CD4-positive, alpha-beta T cell (primary cell): ENCODE measurements at regions not wholly inside any gene's neighbourhood (a gene's known extent, or its start where the extent isn't known, plus 50 kb on each side); places are given as distances from the start of the nearest gene placed in this dataset.

ENCODE experiments used
- ATAC-seq: fragments of 200-7000 bp; cut with Tn5 transposase; one replicate; pipeline ENCODE4 v1.10.0; 2022; ENCODE audit warnings: mild to moderate bottlenecking; ENCODE audit not compliant: poor library complexity
- CTCF ChIA-PET: fragments of 350-600 bp; sonication (Branson Sonifier 250); formaldehyde crosslinking; loops from one replicate; lab custom pipeline; 2021; ENCODE audit warnings: antibody characterized with exemption, inconsistent platforms; lab: Charles Lee
- POLR2A ChIA-PET: fragments of 350-600 bp; sonication (Branson Sonifier 250); formaldehyde crosslinking; loops from one replicate; lab custom pipeline; 2021; ENCODE audit warnings: antibody characterized with exemption, inconsistent platforms; lab: Charles Lee
- DNase-seq, 14 experiments: peaks; one replicate each; pipeline ENCODE4 v3.0.0-alpha.2; 2013 to 2020; ENCODE audit warnings: mixed read lengths in 2 of 14
- H3K27ac ChIP-seq, 2 donors: one replicate each; pipeline versions ENCODE4 v1.5.1 to v1.7.0; 2013; ENCODE audit warnings: low read length in 2 of 2, low read depth in 1 of 2, mild to moderate bottlenecking in 1 of 2
- H3K27me3 ChIP-seq, 2 experiments: 1 replicate in 1 of 2; 2 replicates in 1 of 2; pipeline versions ENCODE4 v1.6.1 to v1.7.0; 2013; ENCODE audit warnings: low read length in 2 of 2, control low read depth in 1 of 2, mild to moderate bottlenecking in 1 of 2, moderate library complexity in 1 of 2; ENCODE audit not compliant: insufficient read depth in 2 of 2, control insufficient read depth in 1 of 2
- H3K36me3 ChIP-seq: one replicate; pipeline ENCODE4 v1.6.1; 2013; ENCODE audit warnings: low read length, control low read depth; ENCODE audit not compliant: insufficient read depth
- H3K4me1 ChIP-seq: one replicate; pipeline ENCODE4 v1.6.1; 2013; ENCODE audit warnings: low read length, control low read depth; ENCODE audit not compliant: insufficient read depth
- H3K4me3 ChIP-seq: one replicate; pipeline ENCODE4 v1.5.1; 2013; ENCODE audit warnings: mild to moderate bottlenecking, low read length, moderate library complexity
- H3K9me3 ChIP-seq, 2 experiments: 1 replicate in 1 of 2; 2 replicates in 1 of 2; pipeline versions ENCODE4 v1.6.1 to v1.7.0; 2013; ENCODE audit warnings: low read length in 2 of 2, mild to moderate bottlenecking in 2 of 2, control low read depth in 1 of 2, moderate library complexity in 1 of 2; ENCODE audit not compliant: control insufficient read depth in 1 of 2, insufficient read depth in 1 of 2
- H3K27ac Mint-ChIP-seq: one replicate; pipeline ENCODE4 v1.8.0; 2020; ENCODE audit warnings: mixed read lengths
- H3K27me3 Mint-ChIP-seq: one replicate; pipeline ENCODE4 v1.8.0; 2021; ENCODE audit warnings: mixed read lengths
- H3K36me3 Mint-ChIP-seq: one replicate; pipeline ENCODE4 v1.8.0; 2021; ENCODE audit warnings: low read depth, mixed read lengths
- H3K4me1 Mint-ChIP-seq: one replicate; pipeline ENCODE4 v1.8.0; 2021; ENCODE audit warnings: low read depth, mixed read lengths
- H3K4me3 Mint-ChIP-seq: one replicate; pipeline ENCODE4 v1.8.0; 2020; ENCODE audit warnings: mild to moderate bottlenecking, mixed read lengths
- H3K9me3 Mint-ChIP-seq: one replicate; pipeline ENCODE4 v1.8.0; 2020; ENCODE audit warnings: mixed read lengths
- intact Hi-C, 2 experiments: fragments of 100-400 bp; cut with DNase I in 1 of 2; cut with micrococcal nuclease in 1 of 2; formaldehyde crosslinking; loops; one replicate each; pipeline versions ENCODE4 v1.15.1 to v1.9.0; 2023 to 2025; cut with DNase I, micrococcal nuclease
- TF ChIP-seq, protein P1 (sequence below): fragments of 200-600 bp; IDR thresholded peaks from one replicate; pipeline ENCODE4 v1.8.0; 2022; ENCODE audit warnings: antibody characterized with exemption, mild to moderate bottlenecking

DNA sequence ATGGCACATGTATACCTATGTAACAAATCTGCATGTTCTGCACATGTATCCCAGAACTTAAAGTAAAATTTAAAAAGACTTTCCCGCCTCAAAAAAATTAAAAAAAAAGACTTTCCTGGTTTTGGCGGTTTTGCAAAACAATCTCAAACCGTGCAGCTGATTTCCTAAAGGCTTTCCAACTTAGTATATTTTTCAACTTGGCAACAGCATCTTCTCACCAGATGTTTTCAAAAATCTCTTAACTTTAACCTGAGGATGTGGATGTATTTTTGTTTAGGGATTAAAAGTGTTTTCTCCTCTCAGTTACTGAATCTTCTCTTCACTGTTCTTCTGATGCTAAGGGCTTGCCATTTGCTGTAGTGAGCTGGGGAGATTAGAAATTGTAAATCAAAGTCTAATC lies 96.5 kb upstream of the PLPP4 start:
- DNase-seq (no peak), ATAC-seq (no peak)
- Mint-ChIP-seq H3K4me3 (no peak overlapping the region), H3K27ac (no peak overlapping the region), H3K27me3 (peaks cover 24% of the 10 kb centered on the region), H3K36me3 (no peaks in the 10 kb centered on the region), H3K9me3 (peaks cover 6% of the 10 kb centered on the region), H3K4me1 (no peaks in the 10 kb centered on the region)
- peaks cover 0 to 5% of the 10 kb centered on the region in 2 experiments for H3K9me3 ChIP-seq
- no peaks in the 10 kb centered on the region for H3K36me3 ChIP-seq
- CTCF ChIA-PET = no interaction called here
- H3K4me3 ChIP-seq = no peak overlapping the region
- peaks cover 0 to 5% of the 10 kb centered on the region in 2 experiments for H3K27me3 ChIP-seq
- H3K4me1 ChIP-seq = no peaks in the 10 kb centered on the region
- no peak overlapping the region for H3K27ac ChIP-seq
- intact Hi-C loops = no loop called here
- POLR2A ChIA-PET = no interaction called here
- TF ChIP-seq, protein P1, sequence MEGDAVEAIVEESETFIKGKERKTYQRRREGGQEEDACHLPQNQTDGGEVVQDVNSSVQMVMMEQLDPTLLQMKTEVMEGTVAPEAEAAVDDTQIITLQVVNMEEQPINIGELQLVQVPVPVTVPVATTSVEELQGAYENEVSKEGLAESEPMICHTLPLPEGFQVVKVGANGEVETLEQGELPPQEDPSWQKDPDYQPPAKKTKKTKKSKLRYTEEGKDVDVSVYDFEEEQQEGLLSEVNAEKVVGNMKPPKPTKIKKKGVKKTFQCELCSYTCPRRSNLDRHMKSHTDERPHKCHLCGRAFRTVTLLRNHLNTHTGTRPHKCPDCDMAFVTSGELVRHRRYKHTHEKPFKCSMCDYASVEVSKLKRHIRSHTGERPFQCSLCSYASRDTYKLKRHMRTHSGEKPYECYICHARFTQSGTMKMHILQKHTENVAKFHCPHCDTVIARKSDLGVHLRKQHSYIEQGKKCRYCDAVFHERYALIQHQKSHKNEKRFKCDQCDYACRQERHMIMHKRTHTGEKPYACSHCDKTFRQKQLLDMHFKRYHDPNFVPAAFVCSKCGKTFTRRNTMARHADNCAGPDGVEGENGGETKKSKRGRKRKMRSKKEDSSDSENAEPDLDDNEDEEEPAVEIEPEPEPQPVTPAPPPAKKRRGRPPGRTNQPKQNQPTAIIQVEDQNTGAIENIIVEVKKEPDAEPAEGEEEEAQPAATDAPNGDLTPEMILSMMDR = no peak

DNA sequence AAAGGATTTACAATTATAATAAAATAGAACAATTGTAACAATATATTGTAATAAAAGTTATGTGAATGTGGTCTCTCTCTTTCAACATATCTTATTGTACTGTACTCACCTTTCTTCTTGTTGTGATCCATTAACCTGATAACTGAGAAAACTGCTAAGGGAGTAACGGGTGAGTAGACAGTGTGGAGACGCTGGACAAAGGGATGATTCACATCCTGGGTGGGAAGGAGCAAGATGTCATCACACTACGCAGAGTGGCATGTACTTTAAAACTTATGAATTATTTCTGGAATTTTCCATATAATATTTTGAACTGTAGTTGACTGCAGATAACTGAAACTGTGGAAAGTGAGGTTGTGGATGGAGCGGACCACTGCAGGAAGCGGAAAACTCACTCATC lies 91.2 kb upstream of the PLPP4 start:
- DNase-seq = no peak
- no peak overlapping the region for H3K4me3 Mint-ChIP-seq
- H3K4me1 Mint-ChIP-seq = no peaks in the 10 kb centered on the region
- ATAC-seq = no peak
- no peak overlapping the region for H3K4me3 ChIP-seq
- intact Hi-C loops = no loop called here
- no peaks in the 10 kb centered on the region for H3K36me3 ChIP-seq
- peaks cover 4% of the 10 kb centered on the region for H3K9me3 Mint-ChIP-seq
- ChIA-PET CTCF (no interaction called here), POLR2A (no interaction called here)
- peaks cover 0 to 5% of the 10 kb centered on the region in 2 experiments for H3K27me3 ChIP-seq
- TF ChIP-seq, protein P1 = no peak
- H3K27me3 Mint-ChIP-seq = peaks cover 14% of the 10 kb centered on the region
- no peak overlapping the region for H3K27ac ChIP-seq
- no peaks in the 10 kb centered on the region for H3K4me1 ChIP-seq
- H3K9me3 ChIP-seq = no peaks in the 10 kb centered on the region
- H3K36me3 Mint-ChIP-seq = no peaks in the 10 kb centered on the region
- H3K27ac Mint-ChIP-seq = no peak overlapping the region

DNA sequence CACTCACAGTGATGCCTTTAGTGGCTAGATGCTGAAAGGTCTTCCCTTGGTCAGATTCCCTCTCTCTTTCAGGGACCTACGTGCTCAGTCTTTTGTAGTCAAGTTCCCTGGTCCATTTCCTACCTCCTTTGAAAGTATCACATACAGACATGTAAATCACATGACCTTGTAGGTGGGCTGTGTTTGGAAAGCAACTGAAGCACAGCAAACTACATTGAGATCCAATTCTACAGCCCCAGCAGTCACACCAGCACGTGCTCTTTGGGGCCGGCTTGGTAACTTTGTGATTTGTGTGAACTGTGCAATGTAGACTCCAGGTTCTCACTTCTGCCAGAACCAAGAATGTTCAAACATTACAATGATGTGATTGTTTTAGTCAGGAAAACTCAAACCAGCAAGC lies 89.7 kb upstream of the PLPP4 start:
- Mint-ChIP-seq H3K4me3 (no peak overlapping the region), H3K9me3 (no peaks in the 10 kb centered on the region), H3K27me3 (peaks cover 14% of the 10 kb centered on the region), H3K4me1 (no peaks in the 10 kb centered on the region), H3K36me3 (no peaks in the 10 kb centered on the region), H3K27ac (no peak overlapping the region)
- Histone ChIP-seq H3K27ac (no peak overlapping the region), H3K4me3 (no peak overlapping the region), H3K4me1 (no peaks in the 10 kb centered on the region), H3K27me3 (peaks cover 0 to 5% of the 10 kb centered on the region in 2 experiments), H3K36me3 (no peaks in the 10 kb centered on the region), H3K9me3 (no peaks in the 10 kb centered on the region)
- ChIA-PET CTCF (no interaction called here), POLR2A (no interaction called here)
- DNase-seq (no peak), ATAC-seq (no peak)
- intact Hi-C loops = no loop called here
- TF ChIP-seq, protein P1 = no peak
